GM18873 (cell line): ENCODE measurements at regions not wholly inside any gene's neighbourhood (a gene's known extent, or its start where the extent isn't known, plus 50 kb on each side); places are given as distances from the start of the nearest gene placed in this dataset.
"Not testable (repeated sequence)": the region's sequence is repeated elsewhere in the genome, so short reads cannot be mapped to it uniquely, and the experiment has no call there.

Source experiments
- ATAC-seq: cut with Tn5 transposase; IDR thresholded peaks from one replicate; pipeline ENCODE4 v1.9.1; 2021; ENCODE audit warnings: mild to moderate bottlenecking, moderate library complexity, moderate number of reproducible peaks; ENCODE audit not compliant: unreplicated experiment, low FRiP score

DNA sequence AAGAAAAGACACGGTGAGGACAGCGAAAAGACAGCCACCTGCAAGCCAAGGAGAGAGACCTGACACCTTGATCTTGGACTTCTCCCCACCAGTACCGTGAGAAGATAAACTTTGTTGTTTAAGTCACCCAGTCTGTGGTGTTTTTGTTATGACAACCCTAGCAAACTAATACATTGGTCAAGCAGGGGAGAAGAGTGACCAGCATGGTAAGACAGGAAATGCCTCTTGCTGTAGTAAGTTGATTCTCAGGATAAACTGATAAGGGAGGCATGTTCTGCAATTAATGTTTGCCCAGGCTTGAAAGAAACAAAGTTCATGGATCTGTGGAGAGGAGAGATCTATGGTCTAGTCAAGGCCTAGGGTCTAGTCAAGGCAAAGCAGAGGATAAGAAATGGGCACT lies 801.2 kb downstream of the MAT2B start:
- ATAC-seq = no peak

DNA sequence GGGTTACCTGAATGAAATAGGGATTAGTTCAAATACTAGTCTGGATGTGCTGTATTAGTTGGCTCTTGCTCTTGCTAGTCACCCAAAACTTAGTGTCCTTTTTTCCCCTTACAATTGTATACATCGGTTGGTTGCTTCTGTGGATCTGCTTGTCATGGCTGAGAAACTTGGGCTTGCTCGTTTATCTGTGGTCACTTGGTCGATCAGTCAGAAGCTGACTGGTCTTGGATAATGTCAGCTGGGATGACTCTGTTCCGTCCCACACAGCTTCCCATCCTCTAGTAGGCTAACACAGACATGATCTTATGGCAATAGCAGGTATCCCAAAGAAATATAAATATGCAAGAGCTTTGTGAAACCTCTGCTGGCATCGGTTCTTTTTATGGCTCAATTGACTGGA lies 807.4 kb downstream of the MAT2B start:
- no peak for ATAC-seq

DNA sequence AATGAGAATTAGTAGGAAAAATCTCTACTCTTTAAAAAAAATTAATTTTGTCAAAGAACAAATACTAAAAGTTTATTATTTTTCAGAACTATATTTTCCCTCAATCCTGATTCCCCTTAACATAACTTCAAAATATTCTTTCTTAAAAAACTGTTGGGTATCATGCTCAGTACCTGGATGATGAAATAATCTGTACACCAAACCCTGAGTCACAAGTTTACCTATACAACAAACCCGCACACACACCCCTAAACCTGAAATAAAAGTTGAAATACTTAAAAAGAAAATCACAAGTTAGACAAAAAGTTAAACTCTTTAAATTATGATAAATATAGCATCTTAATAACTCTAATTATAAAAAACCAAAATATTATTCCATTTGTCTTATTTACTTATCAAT lies 812.3 kb downstream of the MAT2B start:
- ATAC-seq = no peak

DNA sequence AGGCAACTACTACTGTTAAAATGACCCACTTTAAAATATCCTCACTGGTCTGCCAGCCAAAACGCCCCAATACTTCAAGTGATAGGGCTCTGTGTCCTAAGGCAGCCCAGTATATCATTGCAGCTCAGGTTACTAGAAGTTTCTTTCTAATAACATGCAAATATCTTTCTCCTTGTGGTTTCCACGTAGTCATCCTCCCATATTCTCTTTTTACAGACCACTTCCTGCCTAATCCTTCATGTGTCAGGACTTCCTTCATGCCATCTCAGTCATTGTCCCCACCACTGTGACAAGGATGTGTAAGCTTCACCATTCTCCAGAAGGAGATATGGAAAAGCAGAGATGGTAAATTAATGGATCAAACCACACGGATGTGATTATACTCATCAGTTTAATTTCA lies 813.7 kb downstream of the MAT2B start:
- no peak for ATAC-seq

DNA sequence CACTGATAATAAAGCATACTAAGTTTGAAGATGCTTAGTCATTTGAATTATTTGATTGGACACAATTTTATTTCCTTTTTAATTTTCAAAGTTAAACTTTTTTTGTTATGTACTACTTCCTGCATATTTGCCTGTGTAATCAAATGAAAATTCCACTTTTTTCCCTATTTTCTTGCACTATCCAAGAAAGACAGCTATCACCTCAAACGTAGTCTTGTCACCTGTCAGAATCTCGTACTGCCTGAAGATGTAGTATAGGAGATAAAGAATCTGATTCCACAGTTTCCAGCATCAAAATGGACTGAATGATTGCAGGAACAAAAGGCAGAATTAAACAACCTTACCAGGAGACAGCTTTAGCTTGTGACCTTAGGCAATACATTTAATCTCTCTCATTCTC lies 818.8 kb downstream of the MAT2B start:
- ATAC-seq = no peak

GRCh38 chr5:164326219-164326618 lies 820.8 kb downstream of the MAT2B start:
- ATAC-seq = no peak

DNA sequence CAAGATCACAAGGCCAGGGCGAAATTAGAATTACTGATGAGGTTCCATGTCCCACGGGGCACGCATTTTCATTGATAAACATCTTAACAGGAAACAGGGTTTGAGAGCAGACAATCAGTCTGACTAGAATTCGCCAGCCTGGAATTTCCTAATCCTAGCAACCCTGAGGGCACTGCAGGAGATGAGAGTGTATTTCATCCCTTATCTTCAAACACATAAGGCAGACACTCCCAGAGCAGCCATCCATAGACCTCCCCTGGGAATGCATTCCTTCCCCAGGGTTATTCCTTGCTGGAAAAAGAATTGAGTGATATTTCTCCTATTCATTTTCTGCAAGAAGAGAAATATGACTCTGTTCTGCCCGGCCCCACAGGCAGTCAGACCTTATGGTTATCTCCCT lies 821.7 kb downstream of the MAT2B start:
- ATAC-seq = not testable (repeated sequence)

DNA sequence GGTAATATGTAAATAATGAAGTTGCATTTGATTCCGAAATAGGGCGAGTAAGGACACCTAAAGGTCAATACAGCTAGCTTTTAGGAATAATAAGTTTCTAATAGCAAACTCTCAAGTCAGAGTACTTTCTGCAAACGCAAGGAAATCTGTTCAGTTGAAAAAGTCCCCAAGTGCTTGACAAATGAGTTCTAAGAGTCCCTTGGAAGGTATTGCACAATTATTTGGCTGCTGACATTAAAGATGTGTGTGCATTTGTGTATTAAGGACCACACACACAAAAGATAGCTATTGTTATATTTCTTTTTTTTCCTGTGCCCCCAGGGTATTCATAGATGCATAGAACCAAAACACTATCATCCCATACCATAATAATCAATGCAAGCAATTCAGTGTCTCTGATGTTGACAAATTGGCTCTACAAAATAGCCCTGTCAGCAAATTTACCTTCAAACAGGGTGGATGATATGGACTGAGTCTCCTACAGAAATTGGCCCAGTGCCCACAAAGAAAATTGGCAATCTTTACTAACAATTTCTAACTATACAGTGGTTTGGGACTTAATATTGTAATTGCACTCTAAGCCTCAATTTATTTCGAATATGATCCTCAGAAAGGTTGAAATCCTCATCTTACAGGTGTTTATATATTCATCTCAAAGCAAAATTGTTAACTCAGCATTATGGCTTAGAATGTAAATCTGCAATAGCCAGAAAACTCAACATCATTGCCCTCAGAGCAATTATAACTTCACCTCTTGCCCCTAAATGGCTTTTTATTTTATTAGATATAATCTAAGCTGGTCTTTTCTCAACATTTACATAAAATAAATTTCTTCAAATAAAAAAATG lies 827.2 kb downstream of the MAT2B start:
- ATAC-seq = no peak

GRCh38 chr5:164335837-164336236 lies 830.4 kb downstream of the MAT2B start:
- no peak for ATAC-seq

- no peak for ATAC-seq
Observed at GRCh38 chr5:164336276-164336675, 830.9 kb downstream of the MAT2B start.

DNA sequence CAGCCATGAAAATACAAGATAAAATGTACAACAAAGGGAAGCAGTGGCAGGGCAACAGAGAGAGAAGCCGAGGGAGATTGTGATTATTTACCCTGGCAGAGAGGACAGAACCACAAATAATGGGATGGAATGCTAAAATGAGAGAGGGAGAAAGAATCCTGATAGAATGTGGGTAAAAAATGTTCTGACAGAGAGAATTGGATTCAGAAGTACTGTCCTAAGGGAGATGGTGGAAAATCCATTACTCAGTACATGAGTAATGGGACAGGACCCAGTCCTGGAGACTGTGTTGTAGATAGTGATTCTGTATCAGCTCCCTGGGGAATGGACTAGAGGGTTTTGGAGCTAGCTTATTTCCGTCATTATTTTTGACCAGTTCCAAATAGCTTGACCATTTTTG lies 831.5 kb downstream of the MAT2B start:
- no peak for ATAC-seq

- no peak for ATAC-seq
Observed at GRCh38 chr5:164341056-164341619, 835.7 kb downstream of the MAT2B start.

GRCh38 chr5:164345173-164345849 lies 839.9 kb downstream of the MAT2B start:
- ATAC-seq = no peak

DNA sequence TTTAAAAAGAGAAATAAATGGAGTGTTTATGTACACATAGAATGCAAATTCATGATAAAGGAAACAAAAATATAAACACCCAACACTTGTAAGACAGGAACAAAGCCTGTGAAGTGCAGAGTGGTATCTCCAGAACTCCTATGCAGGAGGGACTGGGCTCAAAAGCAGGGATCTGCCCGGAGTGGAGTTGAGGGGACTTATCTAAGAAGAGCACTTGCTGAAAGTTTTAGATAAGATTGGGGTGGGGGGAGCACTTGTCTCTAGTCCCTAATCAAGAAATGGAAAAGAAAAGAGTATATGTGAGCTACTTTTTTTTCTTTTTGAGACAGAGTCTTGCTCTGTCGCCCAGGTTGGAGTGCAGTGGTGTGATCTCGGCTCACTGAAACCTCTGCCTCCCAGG lies 840.4 kb downstream of the MAT2B start:
- ATAC-seq = no peak

GRCh38 chr5:164346785-164347630 lies 841.6 kb downstream of the MAT2B start:
- ATAC-seq = no peak

DNA sequence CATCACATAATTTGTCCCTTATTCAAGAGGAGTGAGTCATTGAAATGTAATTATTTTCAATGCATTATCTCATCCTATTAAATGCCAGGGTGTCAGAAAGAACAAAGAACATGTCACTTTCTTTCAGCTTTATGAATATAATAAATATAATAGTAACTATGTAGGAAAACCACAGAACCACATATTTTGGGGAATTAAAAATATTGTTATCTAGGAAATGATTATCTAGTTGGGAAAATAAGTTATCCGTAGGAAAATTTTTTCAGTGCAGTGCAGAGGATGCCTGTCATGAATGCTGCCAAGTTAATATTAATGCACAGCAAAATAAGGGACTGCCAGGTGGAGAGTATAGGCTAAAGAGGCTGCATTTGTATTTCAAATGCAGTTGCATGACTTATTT lies 844.8 kb downstream of the MAT2B start:
- ATAC-seq = no peak

- no peak for ATAC-seq
Observed at GRCh38 chr5:164351245-164351834, 845.9 kb downstream of the MAT2B start.

DNA sequence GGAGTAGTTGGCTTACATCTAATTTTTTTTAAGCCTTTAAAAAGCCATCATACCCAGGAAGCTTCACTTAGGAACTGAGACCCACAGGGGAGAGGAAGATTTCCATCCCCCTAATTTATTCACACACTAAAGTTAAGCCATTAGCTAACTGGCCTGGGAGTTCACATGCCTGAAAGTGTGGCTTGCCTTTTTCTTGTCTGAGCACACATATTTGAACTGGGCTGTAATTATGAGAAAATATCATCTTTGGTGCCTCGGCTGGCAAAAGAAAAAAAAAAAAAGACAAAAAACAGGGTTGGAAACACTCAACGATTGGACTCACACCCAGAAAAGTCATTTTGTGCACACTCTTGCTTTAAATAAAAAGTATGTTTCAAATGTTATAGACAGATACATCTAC lies 847.3 kb downstream of the MAT2B start:
- ATAC-seq = no peak

DNA sequence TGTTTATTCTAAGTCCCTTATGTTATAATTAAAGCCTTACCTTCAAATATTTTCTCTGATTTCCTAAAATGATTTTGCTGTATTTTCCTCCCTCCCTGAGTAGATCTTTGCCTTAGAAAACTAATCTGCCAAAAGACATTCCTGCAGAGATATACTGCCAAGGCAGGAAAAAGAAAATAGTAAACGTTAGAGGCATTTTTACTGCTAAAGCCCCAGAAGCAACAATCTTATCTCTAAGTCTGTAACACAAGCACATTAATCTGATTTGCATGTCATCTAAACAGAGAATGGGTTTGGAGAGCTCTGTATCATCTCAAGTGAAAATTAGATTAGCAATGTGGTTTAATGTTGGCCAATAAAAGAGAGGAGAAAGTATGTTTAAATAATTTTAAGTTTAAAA lies 847.7 kb downstream of the MAT2B start:
- ATAC-seq = no peak

- no peak for ATAC-seq
Observed at GRCh38 chr5:164354139-164354751, 848.8 kb downstream of the MAT2B start.
